ENCODE measurements at regions not wholly inside any gene's neighbourhood (a gene's known extent, or its start where the extent isn't known, plus 50 kb on each side); places are given as distances from the start of the nearest gene placed in this dataset.

GRCh38 chr4:52266537-52267137 is 215.5 kb downstream of the SPATA18 start:
- Histone ChIP-seq H3K36me3 (no peaks in the 10 kb centered on the region), H3K27ac (no peak overlapping the region), H3K27me3 (no peaks in the 10 kb centered on the region), H3K9me3 (no peaks in the 10 kb centered on the region), H3K4me1 (no peaks in the 10 kb centered on the region), H3K4me3 (replicated peaks in 1 of 3) (no peak overlapping the region)
- no peak for TF ChIP-seq CTCF (IDR thresholded peaks at IDR 0.05)
- no peak for TF ChIP-seq POLR2A (IDR thresholded peaks at IDR 0.05)
- no peak for DNase-seq
- intact Hi-C loops (cut with DNase I) = no loop called here

DNA sequence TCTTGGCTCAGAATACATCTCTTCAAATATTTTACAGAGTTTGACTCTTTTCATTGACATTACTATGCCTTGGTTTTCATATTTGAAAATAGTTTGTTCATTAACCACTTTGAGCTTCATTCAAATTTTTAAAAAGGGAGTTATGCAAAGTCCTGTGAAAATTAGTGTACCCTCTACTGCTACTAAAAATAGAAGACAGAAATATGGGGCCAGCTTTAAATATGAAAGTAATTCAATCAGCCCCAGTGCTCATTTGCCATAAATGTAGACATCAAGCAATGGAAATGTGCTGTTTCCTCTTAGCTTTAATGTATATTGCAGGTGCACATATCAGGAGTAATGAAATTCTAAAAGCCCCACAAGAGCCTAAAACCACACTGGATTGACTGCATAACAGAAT is 218.7 kb downstream of the SPATA18 start:
- H3K4me1 ChIP-seq = no peaks in the 10 kb centered on the region
- no peaks in the 10 kb centered on the region for H3K36me3 ChIP-seq
- H3K9me3 ChIP-seq = no peaks in the 10 kb centered on the region
- TF ChIP-seq CTCF (IDR thresholded peaks at IDR 0.05) (no peak), POLR2A (IDR thresholded peaks at IDR 0.05) (no peak)
- no peak overlapping the region for H3K27ac ChIP-seq
- no peaks in the 10 kb centered on the region for H3K27me3 ChIP-seq
- H3K4me3 ChIP-seq (replicated peaks in 1 of 3) = no peak overlapping the region
- intact Hi-C loops (cut with DNase I) = no loop called here
- no peak for DNase-seq

DNA sequence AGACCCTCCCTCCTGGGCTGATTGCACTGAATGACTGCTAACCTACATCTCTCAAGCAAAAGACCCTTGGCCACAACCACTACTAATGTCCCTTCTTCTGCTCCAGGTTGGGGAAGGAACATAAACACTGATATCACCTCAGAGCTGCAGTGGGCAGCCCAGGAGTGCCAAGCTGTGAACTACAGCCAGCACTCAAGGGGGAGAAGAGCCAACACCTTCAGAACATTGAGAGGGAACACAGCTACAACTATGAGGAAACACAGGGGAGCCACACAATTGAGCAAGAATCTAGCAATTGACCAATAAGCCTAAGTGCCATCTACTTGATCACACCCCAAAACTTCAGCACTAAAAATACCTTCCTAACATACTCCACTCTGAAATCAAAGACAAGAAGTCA is 222.8 kb downstream of the SPATA18 start:
- Histone ChIP-seq H3K9me3 (no peaks in the 10 kb centered on the region), H3K27me3 (no peaks in the 10 kb centered on the region), H3K27ac (no peak overlapping the region), H3K4me1 (no peaks in the 10 kb centered on the region), H3K36me3 (no peaks in the 10 kb centered on the region), H3K4me3 (replicated peaks in 1 of 3) (no peak overlapping the region)
- intact Hi-C loops (cut with DNase I) = no loop called here
- no peak for TF ChIP-seq CTCF (IDR thresholded peaks at IDR 0.05)
- no peak for TF ChIP-seq POLR2A (IDR thresholded peaks at IDR 0.05)
- no peak for DNase-seq

GRCh38 chr4:52288212-52288855 is 237.2 kb downstream of the SPATA18 start:
- 83 to 85% methylated on average over 4 of the region's 4 CpGs for WGBS, 2 donors

More at GRCh38 chr4:52288212-52288855, 237.2 kb downstream of the SPATA18 start:
- Histone ChIP-seq H3K36me3 (no peaks in the 10 kb centered on the region), H3K9me3 (no peaks in the 10 kb centered on the region), H3K4me1 (no peaks in the 10 kb centered on the region), H3K27me3 (no peaks in the 10 kb centered on the region), H3K4me3 (replicated peaks in 1 of 3) (no peak overlapping the region), H3K27ac (no peak overlapping the region)
- DNase-seq = no peak
- intact Hi-C loops (cut with DNase I) = no loop called here
- TF ChIP-seq CTCF (IDR thresholded peaks at IDR 0.05) = no peak
- no peak for TF ChIP-seq POLR2A (IDR thresholded peaks at IDR 0.05)

Data from thyroid gland (tissue), 4 donors.